Limb (tissue), 2 donors: ENCODE measurements at regions not wholly inside any gene's neighbourhood (a gene's known extent, or its start where the extent isn't known, plus 50 kb on each side); places are given as distances from the start of the nearest gene placed in this dataset.
"Not testable (repeated sequence)": the region's sequence is repeated elsewhere in the genome, so short reads cannot be mapped to it uniquely, and the experiment has no call there.

Experiments
- DNase-seq, 2 donors: peaks; one replicate each; pipeline ENCODE4 v3.0.0-alpha.2; 2016; ENCODE audit errors: extremely low spot score in 2 of 2

- no peak for DNase-seq
Measured at GRCh38 chr4:66062044-66062443, 391.8 kb upstream of the EPHA5 start.

- no peak for DNase-seq
Measured at GRCh38 chr4:66059556-66059955, 389.3 kb upstream of the EPHA5 start.

GRCh38 chr4:66059136-66059535 is 388.8 kb upstream of the EPHA5 start:
- no peak for DNase-seq

- no peak for DNase-seq
Measured at GRCh38 chr4:66055999-66056398, 385.7 kb upstream of the EPHA5 start.

- no peak for DNase-seq
Measured at GRCh38 chr4:66052426-66052825, 382.1 kb upstream of the EPHA5 start.

- DNase-seq: no peak
Measured at GRCh38 chr4:66048861-66049260, 378.6 kb upstream of the EPHA5 start.

GRCh38 chr4:66045913-66046312 is 375.6 kb upstream of the EPHA5 start:
- DNase-seq: no peak

- DNase-seq: no peak
Measured at GRCh38 chr4:66035701-66036100, 365.4 kb upstream of the EPHA5 start.

GRCh38 chr4:66034671-66035070 is 364.4 kb upstream of the EPHA5 start:
- no peak for DNase-seq

GRCh38 chr4:66034262-66034661 is 364.0 kb upstream of the EPHA5 start:
- no peak for DNase-seq

GRCh38 chr4:66032571-66032970 is 362.3 kb upstream of the EPHA5 start:
- DNase-seq: no peak

GRCh38 chr4:66028668-66029067 is 358.4 kb upstream of the EPHA5 start:
- no peak for DNase-seq

GRCh38 chr4:66023061-66023460 is 352.8 kb upstream of the EPHA5 start:
- DNase-seq: no peak

GRCh38 chr4:66017671-66018070 is 347.4 kb upstream of the EPHA5 start:
- no peak for DNase-seq

GRCh38 chr4:66016240-66016639 is 346.0 kb upstream of the EPHA5 start:
- DNase-seq: no peak

GRCh38 chr4:66014146-66014765 is 344.0 kb upstream of the EPHA5 start:
- DNase-seq: no peak

GRCh38 chr4:66000510-66001117 is 330.3 kb upstream of the EPHA5 start:
- DNase-seq: peak in 1 of 2 donors; percentile 27

GRCh38 chr4:65999518-65999871 is 329.2 kb upstream of the EPHA5 start:
- DNase-seq: no peak

GRCh38 chr4:65998807-65999517 is 328.7 kb upstream of the EPHA5 start:
- DNase-seq: not testable (repeated sequence)

GRCh38 chr4:65983061-65983460 is 312.8 kb upstream of the EPHA5 start:
- peak in 1 of 2 donors; percentile 19 for DNase-seq

- no peak for DNase-seq
Measured at GRCh38 chr4:65976287-65976686, 306.0 kb upstream of the EPHA5 start.

- no peak for DNase-seq
Measured at GRCh38 chr4:65973186-65973585, 302.9 kb upstream of the EPHA5 start.

- DNase-seq: no peak
Measured at GRCh38 chr4:65971686-65972085, 301.4 kb upstream of the EPHA5 start.
